Fibroblast of lung (primary cell): ENCODE measurements at regions not wholly inside any gene's neighbourhood (a gene's known extent, or its start where the extent isn't known, plus 50 kb on each side); places are given as distances from the start of the nearest gene placed in this dataset.

Experiments
- DNase-seq, 2 donors: peaks; one replicate each; pipeline versions ENCODE4 v3.0.0 to v3.0.0-alpha.2; 2010; ENCODE audit warnings: low read depth in 2 of 2
- H2AFZ ChIP-seq: 2 replicates; pipeline ENCODE4 v1.5.1; 2012; ENCODE audit warnings: low read length, control low read depth, inconsistent platforms
- H3K27ac ChIP-seq: 2 replicates; pipeline ENCODE4 v1.5.1; 2011; ENCODE audit warnings: low read length, control low read depth; ENCODE audit not compliant: insufficient read depth
- H3K27me3 ChIP-seq: 2 replicates; pipeline ENCODE4 v1.5.1; 2011; ENCODE audit warnings: mild to moderate bottlenecking, low read length; ENCODE audit not compliant: control insufficient read depth, insufficient read depth
- H3K36me3 ChIP-seq: 2 replicates; pipeline ENCODE4 v1.5.1; 2011; ENCODE audit warnings: low read length; ENCODE audit not compliant: control insufficient read depth, insufficient read depth
- H3K4me1 ChIP-seq: 2 replicates; pipeline ENCODE4 v1.5.1; 2011; ENCODE audit warnings: low read length; ENCODE audit not compliant: control insufficient read depth, insufficient read depth; ENCODE audit errors: extremely low read depth
- H3K4me2 ChIP-seq: 2 replicates; pipeline ENCODE4 v1.5.1; 2011; ENCODE audit warnings: low read length, control low read depth; ENCODE audit not compliant: insufficient read depth; ENCODE audit errors: extremely low read depth
- H3K4me3 ChIP-seq, 4 experiments: fragments of 200-600 bp in 1 of 4; sonication (generic) in 1 of 4; replicated peaks in 1 of 4; 2 replicates each; pipeline ENCODE4 v1.5.1; 2011 to 2016; ENCODE audit warnings: low read length in 4 of 4, low read depth in 3 of 4, mild to moderate bottlenecking in 3 of 4, control low read depth in 2 of 4, inconsistent platforms in 1 of 4, mixed read lengths in 1 of 4; ENCODE audit not compliant: insufficient read depth in 1 of 4; ENCODE audit errors: control extremely low read depth in 1 of 4
- H3K79me2 ChIP-seq: 2 replicates; pipeline ENCODE4 v1.5.1; 2012; ENCODE audit warnings: mild to moderate bottlenecking, low read length, inconsistent platforms; ENCODE audit not compliant: control insufficient read depth, insufficient read depth
- H3K9ac ChIP-seq: 2 replicates; pipeline ENCODE4 v1.5.1; 2011; ENCODE audit warnings: mild to moderate bottlenecking, low read length, control low read depth; ENCODE audit not compliant: insufficient read depth
- H3K9me3 ChIP-seq: 2 replicates; pipeline ENCODE4 v1.5.1; 2012; ENCODE audit warnings: low read depth, low read length; ENCODE audit not compliant: control insufficient read depth, insufficient read depth
- H4K20me1 ChIP-seq: 2 replicates; pipeline ENCODE4 v1.5.1; 2011; ENCODE audit warnings: low read length; ENCODE audit not compliant: control insufficient read depth, insufficient read depth; ENCODE audit errors: extremely low read depth
- EZH2 ChIP-seq: IDR thresholded peaks from 2 replicates; pipeline ENCODE4 v1.5.1; 2012; ENCODE audit warnings: low read length, control low read depth, mild to moderate bottlenecking; ENCODE audit errors: missing control alignments
- TF ChIP-seq, protein P1 (sequence below), 2 donors: IDR thresholded peaks in 1 of 2; conservative IDR thresholded peaks in 1 of 2; 1 replicate in 1 of 2; 2 replicates in 1 of 2; pipeline ENCODE4 v1.5.1; 2011 to 2012; ENCODE audit warnings: low read length in 2 of 2, control low read depth in 1 of 2, inconsistent platforms in 1 of 2, low read depth in 1 of 2, mild to moderate bottlenecking in 1 of 2

DNA sequence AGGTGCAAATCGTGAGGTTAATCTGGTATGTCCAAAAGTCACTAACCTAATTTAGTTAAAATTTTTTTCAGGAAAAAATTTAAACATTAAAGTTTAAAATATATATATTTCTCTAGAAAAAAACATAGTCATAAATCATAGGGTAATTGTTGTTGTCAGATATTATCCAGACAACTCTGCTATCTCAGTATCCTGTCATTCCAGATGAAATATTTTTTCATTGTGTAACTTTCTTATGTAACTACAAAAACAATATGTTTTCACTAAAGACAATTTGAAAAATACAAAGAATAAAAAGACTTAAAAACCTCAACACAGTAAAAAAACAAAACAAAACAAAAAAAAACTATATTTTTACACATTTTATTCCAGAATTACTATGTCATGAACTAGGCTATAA lies 57.6 kb downstream of the TENT5A start:
- TF ChIP-seq, protein P1, sequence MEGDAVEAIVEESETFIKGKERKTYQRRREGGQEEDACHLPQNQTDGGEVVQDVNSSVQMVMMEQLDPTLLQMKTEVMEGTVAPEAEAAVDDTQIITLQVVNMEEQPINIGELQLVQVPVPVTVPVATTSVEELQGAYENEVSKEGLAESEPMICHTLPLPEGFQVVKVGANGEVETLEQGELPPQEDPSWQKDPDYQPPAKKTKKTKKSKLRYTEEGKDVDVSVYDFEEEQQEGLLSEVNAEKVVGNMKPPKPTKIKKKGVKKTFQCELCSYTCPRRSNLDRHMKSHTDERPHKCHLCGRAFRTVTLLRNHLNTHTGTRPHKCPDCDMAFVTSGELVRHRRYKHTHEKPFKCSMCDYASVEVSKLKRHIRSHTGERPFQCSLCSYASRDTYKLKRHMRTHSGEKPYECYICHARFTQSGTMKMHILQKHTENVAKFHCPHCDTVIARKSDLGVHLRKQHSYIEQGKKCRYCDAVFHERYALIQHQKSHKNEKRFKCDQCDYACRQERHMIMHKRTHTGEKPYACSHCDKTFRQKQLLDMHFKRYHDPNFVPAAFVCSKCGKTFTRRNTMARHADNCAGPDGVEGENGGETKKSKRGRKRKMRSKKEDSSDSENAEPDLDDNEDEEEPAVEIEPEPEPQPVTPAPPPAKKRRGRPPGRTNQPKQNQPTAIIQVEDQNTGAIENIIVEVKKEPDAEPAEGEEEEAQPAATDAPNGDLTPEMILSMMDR (conservative IDR thresholded peaks at IDR 0.05 in 1 of 2, IDR thresholded peaks at IDR 0.05 in 1 of 2; ENCODE audit: low read depth in 1 of 2, low read length in 2 of 2), result no peak
- no peak for TF ChIP-seq EZH2
- Histone ChIP-seq H3K36me3 (no peaks in the 10 kb centered on the region), H3K4me2 (no peak overlapping the region), H3K4me1 (no peaks in the 10 kb centered on the region), H3K9ac (no peak overlapping the region), H3K4me3 (no peak overlapping the region), H2AFZ (no peak overlapping the region), H3K9me3 (no peaks in the 10 kb centered on the region), H3K27me3 (no peaks in the 10 kb centered on the region), H3K79me2 (no peaks in the 10 kb centered on the region), H4K20me1 (no peaks in the 10 kb centered on the region), H3K27ac (no peak overlapping the region)
- no peak for DNase-seq

DNA sequence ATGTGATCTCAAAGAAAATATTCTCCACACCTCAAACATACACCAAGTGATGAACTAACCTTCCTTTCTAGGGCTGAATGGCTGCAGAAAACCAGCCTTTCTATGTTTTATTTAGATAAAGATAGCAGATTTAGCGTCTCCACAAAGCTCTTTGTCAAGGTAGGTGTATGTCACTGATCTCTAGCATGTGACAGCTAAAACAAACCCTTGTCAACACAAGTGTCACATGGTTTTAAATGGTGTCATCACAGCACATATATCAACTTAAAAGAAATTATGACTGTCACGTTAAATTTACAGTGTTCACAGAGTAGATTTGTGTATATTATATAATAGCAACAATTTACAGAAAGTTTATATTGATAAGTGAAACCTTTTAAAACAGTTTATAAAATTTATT lies 58.3 kb downstream of the TENT5A start:
- H4K20me1 ChIP-seq, result no peaks in the 10 kb centered on the region
- H3K9me3 ChIP-seq, result no peaks in the 10 kb centered on the region
- no peaks in the 10 kb centered on the region for H3K79me2 ChIP-seq
- no peak for TF ChIP-seq EZH2
- TF ChIP-seq, protein P1 (conservative IDR thresholded peaks at IDR 0.05 in 1 of 2, IDR thresholded peaks at IDR 0.05 in 1 of 2; ENCODE audit: low read depth in 1 of 2, low read length in 2 of 2), result no peak
- no peak overlapping the region for H2AFZ ChIP-seq
- H3K4me3 ChIP-seq, result no peak overlapping the region
- no peak overlapping the region for H3K9ac ChIP-seq
- no peaks in the 10 kb centered on the region for H3K4me1 ChIP-seq
- no peaks in the 10 kb centered on the region for H3K36me3 ChIP-seq
- no peak overlapping the region for H3K27ac ChIP-seq
- no peak overlapping the region for H3K4me2 ChIP-seq
- H3K27me3 ChIP-seq, result no peaks in the 10 kb centered on the region
- no peak for DNase-seq

DNA sequence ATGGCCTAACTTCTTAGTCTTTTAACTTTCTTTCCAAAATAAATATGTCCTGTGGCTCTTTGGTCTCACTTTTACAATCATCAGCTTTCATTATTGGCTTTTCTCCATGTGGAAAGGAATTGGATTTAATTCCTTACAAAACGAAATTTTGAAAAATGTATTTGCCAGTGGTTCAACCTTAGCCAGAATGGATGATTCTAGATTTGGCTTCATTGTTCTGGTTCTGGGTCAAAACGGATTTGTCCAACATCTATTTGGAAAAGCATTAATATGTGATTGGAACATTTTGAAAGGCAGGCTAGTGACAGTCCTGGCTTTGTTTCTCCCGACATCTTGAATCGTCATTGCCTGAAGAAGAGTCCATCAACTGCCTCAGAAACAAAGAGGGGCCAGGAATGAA lies 59.2 kb downstream of the TENT5A start:
- Histone ChIP-seq H3K9ac (no peak overlapping the region), H4K20me1 (no peaks in the 10 kb centered on the region), H3K4me1 (no peaks in the 10 kb centered on the region), H2AFZ (no peak overlapping the region), H3K27me3 (no peaks in the 10 kb centered on the region), H3K27ac (no peak overlapping the region), H3K9me3 (no peaks in the 10 kb centered on the region), H3K79me2 (no peaks in the 10 kb centered on the region), H3K4me3 (no peak overlapping the region), H3K4me2 (no peak overlapping the region), H3K36me3 (no peaks in the 10 kb centered on the region)
- TF ChIP-seq, protein P1 (conservative IDR thresholded peaks at IDR 0.05 in 1 of 2, IDR thresholded peaks at IDR 0.05 in 1 of 2; ENCODE audit: low read depth in 1 of 2, low read length in 2 of 2), result no peak
- no peak for TF ChIP-seq EZH2
- no peak for DNase-seq
